NOMO-1 treated with dmso at 0.1 percent for 144 hours (cell line): ENCODE measurements at regions not wholly inside any gene's neighbourhood (a gene's known extent, or its start where the extent isn't known, plus 50 kb on each side); places are given as distances from the start of the nearest gene placed in this dataset.
"Not testable (repeated sequence)": the region's sequence is repeated elsewhere in the genome, so short reads cannot be mapped to it uniquely, and the experiment has no call there.

Experiments
- DNase-seq: peaks from one replicate; lab custom pipeline; 2025; ENCODE audit not compliant: unreplicated experiment; lab: John Stamatoyannopoulos, UW

- DNase-seq: no peak
Measured at GRCh38 chr14:23694949-23695663, 58.9 kb downstream of the DHRS2 start.

- no peak for DNase-seq
Measured at GRCh38 chr14:23695664-23695999, 59.5 kb downstream of the DHRS2 start.

- no peak for DNase-seq
Measured at GRCh38 chr14:23696701-23697239, 60.6 kb downstream of the DHRS2 start.

GRCh38 chr14:23697680-23698079 is 61.5 kb downstream of the DHRS2 start:
- DNase-seq: peak; percentile 1

- DNase-seq: no peak
Measured at GRCh38 chr14:23702656-23703426, 66.7 kb downstream of the DHRS2 start.

- DNase-seq: no peak
Measured at GRCh38 chr14:23704890-23705289, 68.7 kb downstream of the DHRS2 start.

GRCh38 chr14:23707415-23707814 is 71.3 kb downstream of the DHRS2 start:
- no peak for DNase-seq

- DNase-seq: no peak
Measured at GRCh38 chr14:23708343-23708742, 72.2 kb downstream of the DHRS2 start.

- no peak for DNase-seq
Measured at GRCh38 chr14:23709923-23710322, 73.8 kb downstream of the DHRS2 start.

DNA sequence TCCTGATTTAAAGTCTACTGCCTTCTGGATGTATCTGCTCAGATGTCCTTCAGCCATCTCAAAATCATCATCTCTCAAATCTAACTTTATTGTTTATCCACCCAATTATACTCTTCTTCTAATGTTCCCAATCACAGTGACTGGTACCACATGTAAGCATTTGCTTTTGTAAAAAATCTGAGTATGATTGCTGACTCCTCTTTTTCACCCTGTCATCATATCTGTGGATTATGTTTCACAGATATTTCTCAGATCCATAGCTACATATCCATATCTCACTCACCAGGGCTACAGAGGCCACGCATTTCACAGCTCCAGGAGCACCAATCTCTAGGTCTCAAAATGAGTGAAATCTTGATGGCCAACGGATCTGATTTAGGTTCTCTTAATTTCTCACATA is 76.1 kb downstream of the DHRS2 start:
- DNase-seq: no peak

DNA sequence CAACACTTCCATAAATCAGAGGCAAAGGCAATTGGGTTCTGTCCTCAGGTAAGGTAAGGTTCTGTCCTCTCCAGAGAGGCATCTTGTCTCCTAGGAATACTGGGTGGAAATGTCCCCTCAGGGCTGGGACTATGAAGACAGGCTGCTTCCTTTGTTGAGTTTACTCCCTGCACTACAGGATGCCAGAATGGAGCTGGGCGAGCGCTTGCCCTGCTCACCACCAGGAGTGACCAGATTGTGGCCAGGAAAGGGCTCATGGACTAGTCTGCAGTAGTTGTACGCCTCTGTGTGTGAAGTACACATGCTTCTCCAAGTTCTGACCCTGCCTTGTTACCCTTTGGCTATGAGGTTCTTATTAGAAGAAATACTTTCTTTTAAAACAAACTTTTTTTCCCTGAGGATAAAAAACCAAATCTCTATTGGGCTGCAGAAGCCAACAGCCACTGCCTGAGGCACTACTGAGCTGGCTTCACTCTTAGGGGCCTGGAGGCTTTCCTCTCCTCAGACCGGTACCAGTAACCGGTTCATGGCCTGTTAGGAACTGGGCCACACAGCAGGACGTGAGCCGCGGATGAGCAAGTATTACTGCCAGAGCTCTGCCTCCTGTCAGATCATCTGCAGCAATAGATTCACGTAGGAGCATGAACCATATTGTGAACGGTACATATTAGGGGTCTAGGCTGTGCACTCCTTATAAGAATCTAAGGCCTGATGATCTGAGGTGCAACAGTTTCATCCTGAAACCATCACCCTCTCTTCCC is 83.2 kb downstream of the DHRS2 start:
- no peak for DNase-seq

DNA sequence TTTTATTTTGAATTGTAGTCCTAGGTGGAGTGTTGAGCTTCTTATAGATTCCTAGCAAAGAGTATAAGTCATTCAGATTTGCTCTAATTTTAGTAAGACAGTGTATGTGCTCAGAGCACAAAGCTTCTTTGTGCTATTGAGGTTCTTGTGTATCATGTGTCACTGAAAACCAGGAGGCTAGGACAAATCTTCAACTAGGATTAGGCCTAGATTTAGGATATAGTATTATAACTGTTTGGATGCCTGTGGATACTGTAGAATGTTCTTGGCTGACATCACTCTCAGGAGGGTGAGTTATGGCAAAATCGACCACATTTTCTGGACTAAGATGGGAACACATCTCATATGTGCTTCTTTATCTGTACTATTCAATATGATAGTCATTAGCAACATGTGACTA is 86.5 kb downstream of the DHRS2 start:
- DNase-seq: no peak

DNA sequence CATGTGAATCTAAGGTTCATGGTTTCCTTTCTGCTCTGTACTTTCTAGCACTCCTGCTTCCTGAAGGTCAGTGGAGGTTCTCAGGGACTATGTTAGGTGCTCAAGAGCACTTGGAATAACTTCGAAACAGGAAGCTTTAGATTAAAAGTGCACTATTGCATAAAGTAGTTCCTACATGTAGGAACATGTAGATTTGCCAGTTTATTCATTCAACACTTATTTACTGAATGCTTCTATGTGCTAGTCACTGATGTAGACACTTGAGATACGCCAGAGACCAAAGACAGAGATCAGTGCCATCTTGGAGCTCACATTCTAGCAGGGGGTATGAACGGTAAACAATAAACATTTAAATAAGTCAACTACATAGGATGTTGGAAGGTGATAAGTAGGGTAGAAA is 87.7 kb downstream of the DHRS2 start:
- no peak for DNase-seq

- no peak for DNase-seq
Measured at GRCh38 chr14:23725528-23725927, 89.4 kb downstream of the DHRS2 start.

GRCh38 chr14:23725980-23726710 is 90.0 kb downstream of the DHRS2 start:
- no peak for DNase-seq

GRCh38 chr14:23727566-23728335 is 91.6 kb downstream of the DHRS2 start:
- peak; percentile 2 for DNase-seq

DNA sequence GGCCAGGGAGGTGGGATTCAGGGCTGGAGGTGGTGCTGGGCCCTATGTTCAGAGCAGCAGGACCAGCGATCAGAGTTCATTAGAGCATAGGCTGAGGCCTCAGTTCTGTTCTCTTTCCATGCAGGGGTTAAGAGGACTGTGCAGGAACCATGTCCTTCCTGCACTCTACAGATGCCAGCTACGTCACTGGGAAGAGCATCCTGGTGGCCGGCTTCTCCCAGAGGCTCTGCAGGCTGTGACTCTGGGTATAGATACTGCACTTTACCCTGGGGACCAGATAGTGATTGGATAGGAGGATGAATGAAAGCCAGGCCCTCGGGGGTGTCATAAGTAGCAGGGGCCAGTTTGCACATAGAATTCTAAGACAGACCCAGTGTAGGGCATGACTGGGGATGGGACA is 92.6 kb downstream of the DHRS2 start:
- no peak for DNase-seq

DNA sequence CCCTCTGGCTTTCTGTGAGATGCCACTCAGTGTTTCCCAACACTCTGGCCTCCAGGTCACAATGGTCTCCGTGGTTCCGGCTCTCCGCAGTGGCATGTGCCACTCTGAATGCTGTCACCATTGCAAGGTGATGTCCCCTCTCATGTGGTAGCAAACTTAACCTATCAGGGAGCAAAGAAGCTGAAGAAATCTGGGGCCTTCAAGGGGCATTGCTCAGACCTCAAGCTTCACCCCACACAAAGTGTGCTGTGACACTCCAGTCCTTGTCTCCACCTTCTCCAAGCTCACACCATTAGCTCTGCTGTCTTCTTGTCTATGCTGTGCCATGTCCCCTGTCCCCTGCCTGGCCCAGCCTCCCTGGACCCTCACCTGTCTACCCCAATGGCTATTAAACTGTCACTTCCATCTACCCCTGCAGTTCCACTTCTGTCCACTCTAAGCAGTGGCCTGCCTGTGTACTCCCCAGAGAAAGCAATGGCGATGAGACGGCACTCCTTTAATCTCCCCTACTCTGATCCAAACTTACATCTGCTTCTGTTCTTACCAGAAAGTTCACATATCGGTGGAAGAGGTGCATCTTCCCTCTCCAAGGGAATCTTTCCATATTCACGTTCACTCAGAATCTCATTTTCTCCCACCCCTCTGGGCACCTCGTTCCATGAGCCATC is 93.7 kb downstream of the DHRS2 start:
- DNase-seq: no peak

GRCh38 chr14:23735394-23735793 is 99.2 kb downstream of the DHRS2 start:
- DNase-seq: no peak

DNA sequence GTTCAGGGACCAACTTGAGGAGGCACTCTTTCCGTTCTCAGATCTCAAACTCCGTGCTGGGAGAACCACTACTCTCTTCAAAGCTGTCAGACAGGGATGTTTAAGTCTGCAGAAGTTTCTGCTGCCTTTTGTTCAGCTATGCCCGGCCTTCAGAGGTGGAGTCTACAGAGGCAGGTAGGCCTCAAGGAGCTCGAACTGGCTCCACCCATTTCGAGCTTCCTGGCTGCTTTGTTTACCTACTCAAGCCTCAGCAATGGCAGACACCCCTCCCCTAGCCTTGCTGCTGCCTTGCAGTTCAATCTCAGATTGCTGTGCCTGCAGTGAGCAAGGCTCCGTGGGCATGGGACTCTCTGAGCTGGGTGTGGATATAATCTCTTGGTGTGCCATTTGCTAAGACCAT is 108.2 kb downstream of the DHRS2 start:
- DNase-seq: not testable (repeated sequence)
